CD8-positive, alpha-beta memory T cell (primary cell): ENCODE measurements at regions not wholly inside any gene's neighbourhood (a gene's known extent, or its start where the extent isn't known, plus 50 kb on each side); places are given as distances from the start of the nearest gene placed in this dataset.

ENCODE experiments used
- CTCF ChIA-PET: fragments of 350-600 bp; sonication (Branson Sonifier 250); formaldehyde crosslinking; loops from one replicate; lab custom pipeline; 2021; ENCODE audit warnings: antibody characterized with exemption; lab: Charles Lee
- POLR2A ChIA-PET: fragments of 350-600 bp; sonication (Branson Sonifier 250); formaldehyde crosslinking; loops from one replicate; lab custom pipeline; 2021; ENCODE audit warnings: antibody characterized with exemption; lab: Charles Lee
- DNase-seq, 5 donors: peaks; one replicate each; pipeline versions ENCODE4 v3.0.0 to v3.0.0-alpha.2; 2020 to 2022; ENCODE audit warnings: mixed read lengths in 1 of 5
- H3K27ac ChIP-seq: one replicate; pipeline ENCODE4 v1.7.0; 2013; ENCODE audit warnings: low read depth, mild to moderate bottlenecking, low read length, moderate library complexity
- H3K27me3 ChIP-seq: 2 replicates; pipeline ENCODE4 v1.7.0; 2013; ENCODE audit warnings: low read length, mild to moderate bottlenecking; ENCODE audit not compliant: insufficient read depth, poor library complexity, severe bottlenecking
- H3K36me3 ChIP-seq: 2 replicates; pipeline ENCODE4 v1.7.0; 2013; ENCODE audit warnings: mild to moderate bottlenecking, low read length, moderate library complexity; ENCODE audit not compliant: insufficient read depth
- H3K4me1 ChIP-seq: 2 replicates; pipeline ENCODE4 v1.7.0; 2013; ENCODE audit warnings: mild to moderate bottlenecking, low read length, moderate library complexity; ENCODE audit not compliant: insufficient read depth
- H3K4me3 ChIP-seq: 2 replicates; pipeline ENCODE4 v1.7.0; 2013; ENCODE audit warnings: mild to moderate bottlenecking, low read length
- H3K9me3 ChIP-seq: 2 replicates; pipeline ENCODE4 v1.7.0; 2013; ENCODE audit warnings: mild to moderate bottlenecking, low read length
- H3K27ac Mint-ChIP-seq, 8 donors: one replicate each; pipeline ENCODE4 v1.8.0; 2020 to 2021; ENCODE audit warnings: mixed read lengths in 8 of 8, mild to moderate bottlenecking in 6 of 8, inconsistent platforms in 3 of 8, moderate library complexity in 3 of 8
- H3K27me3 Mint-ChIP-seq, 2 donors: one replicate each; pipeline ENCODE4 v1.8.0; 2020 to 2021; ENCODE audit warnings: mixed read lengths in 2 of 2, mild to moderate bottlenecking in 1 of 2, moderate library complexity in 1 of 2
- H3K36me3 Mint-ChIP-seq, 3 donors: one replicate each; pipeline ENCODE4 v1.8.0; 2020 to 2021; ENCODE audit warnings: mixed read lengths in 3 of 3, inconsistent platforms in 1 of 3, mild to moderate bottlenecking in 1 of 3
- H3K4me1 Mint-ChIP-seq, 3 donors: one replicate each; pipeline ENCODE4 v1.8.0; 2020 to 2021; ENCODE audit warnings: mixed read lengths in 3 of 3, inconsistent platforms in 1 of 3, mild to moderate bottlenecking in 1 of 3
- H3K4me3 Mint-ChIP-seq, 7 donors: one replicate each; pipeline ENCODE4 v1.8.0; 2020 to 2021; ENCODE audit warnings: mixed read lengths in 7 of 7, mild to moderate bottlenecking in 6 of 7, moderate library complexity in 4 of 7, inconsistent platforms in 2 of 7
- H3K9me3 Mint-ChIP-seq, 5 donors: one replicate each; pipeline ENCODE4 v1.8.0; 2020 to 2022; ENCODE audit warnings: mixed read lengths in 5 of 5, mild to moderate bottlenecking in 3 of 5, moderate library complexity in 2 of 5, inconsistent platforms in 1 of 5

GRCh38 chr11:80886684-80887083 is 1445.9 kb upstream of the TENM4 start:
- Mint-ChIP-seq H3K36me3 (no peaks in the 10 kb centered on the region), H3K27ac (no peak overlapping the region), H3K9me3 (peaks cover 2 to 37% (median 20%) of the 10 kb centered on the region in 5 donors), H3K4me3 (no peak overlapping the region), H3K4me1 (no peaks in the 10 kb centered on the region), H3K27me3 (no peaks in the 10 kb centered on the region)
- no peak for DNase-seq
- Histone ChIP-seq H3K9me3 (no peaks in the 10 kb centered on the region), H3K4me1 (no peaks in the 10 kb centered on the region), H3K4me3 (no peak overlapping the region), H3K27ac (no peak overlapping the region), H3K36me3 (no peaks in the 10 kb centered on the region), H3K27me3 (no peaks in the 10 kb centered on the region)
- ChIA-PET POLR2A (no interaction called here), CTCF (no interaction called here)

DNA sequence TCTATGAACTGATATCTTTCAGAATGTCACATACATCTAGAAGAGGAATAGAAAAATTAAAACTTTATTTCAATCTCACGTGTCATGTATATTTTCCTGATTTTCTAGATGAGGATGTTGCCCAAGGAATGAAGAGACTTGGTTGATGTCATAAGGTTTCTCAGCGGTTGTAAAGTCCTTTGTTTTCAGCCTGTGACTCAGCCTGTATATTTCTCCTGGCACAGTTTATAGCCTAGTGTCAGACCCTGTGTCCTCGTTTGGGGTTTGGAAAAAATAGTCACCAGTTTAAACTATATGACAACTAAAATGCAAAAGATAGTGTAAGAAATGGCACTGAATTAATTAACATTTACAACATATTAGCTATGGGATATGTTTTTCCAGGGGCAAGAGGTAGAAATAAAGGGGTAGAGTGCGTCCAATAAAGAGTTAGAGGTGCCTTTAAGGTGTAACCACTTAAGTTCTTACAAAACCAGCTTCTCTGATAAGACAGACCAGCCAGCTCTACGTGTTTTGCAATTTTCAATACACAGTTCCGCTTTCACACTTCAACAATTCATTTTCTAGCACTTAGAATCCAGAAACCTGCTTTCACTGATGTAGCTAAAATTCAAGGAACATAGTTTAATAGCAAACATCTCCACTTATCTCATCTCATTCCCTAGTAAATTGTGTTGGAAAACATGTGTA is 1432.6 kb upstream of the TENM4 start:
- DNase-seq: no peak
- H3K27ac Mint-ChIP-seq: no peak overlapping the region
- Histone ChIP-seq H3K27ac (no peak overlapping the region), H3K4me3 (no peak overlapping the region), H3K9me3 (no peaks in the 10 kb centered on the region), H3K4me1 (no peaks in the 10 kb centered on the region), H3K36me3 (no peaks in the 10 kb centered on the region), H3K27me3 (no peaks in the 10 kb centered on the region)
- H3K27me3 Mint-ChIP-seq: no peaks in the 10 kb centered on the region
- H3K4me1 Mint-ChIP-seq: no peaks in the 10 kb centered on the region
- H3K4me3 Mint-ChIP-seq: no peak overlapping the region
- CTCF ChIA-PET: no interaction called here
- POLR2A ChIA-PET: no interaction called here
- peaks cover 3 to 27% (median 6%) of the 10 kb centered on the region in 5 donors for H3K9me3 Mint-ChIP-seq
- no peaks in the 10 kb centered on the region for H3K36me3 Mint-ChIP-seq

- peaks cover 3 to 27% (median 7%) of the 10 kb centered on the region in 5 donors for H3K9me3 Mint-ChIP-seq
- H3K27ac Mint-ChIP-seq: no peak overlapping the region
- Histone ChIP-seq H3K36me3 (no peaks in the 10 kb centered on the region), H3K27ac (no peak overlapping the region), H3K4me3 (no peak overlapping the region), H3K27me3 (no peaks in the 10 kb centered on the region), H3K4me1 (no peaks in the 10 kb centered on the region), H3K9me3 (no peaks in the 10 kb centered on the region)
- DNase-seq: no peak
- ChIA-PET POLR2A (no interaction called here), CTCF (no interaction called here)
- no peaks in the 10 kb centered on the region for H3K27me3 Mint-ChIP-seq
- H3K4me1 Mint-ChIP-seq: no peaks in the 10 kb centered on the region
- H3K4me3 Mint-ChIP-seq: no peak overlapping the region
- no peaks in the 10 kb centered on the region for H3K36me3 Mint-ChIP-seq
Measured at GRCh38 chr11:80872116-80872728, 1431.4 kb upstream of the TENM4 start.

- Mint-ChIP-seq H3K36me3 (no peaks in the 10 kb centered on the region), H3K27ac (no peak overlapping the region), H3K4me1 (no peaks in the 10 kb centered on the region), H3K27me3 (no peaks in the 10 kb centered on the region), H3K9me3 (peaks cover 7 to 25% (median 9%) of the 10 kb centered on the region in 5 donors), H3K4me3 (no peak overlapping the region)
- Histone ChIP-seq H3K27me3 (no peaks in the 10 kb centered on the region), H3K4me1 (no peaks in the 10 kb centered on the region), H3K9me3 (no peaks in the 10 kb centered on the region), H3K27ac (no peak overlapping the region), H3K36me3 (no peaks in the 10 kb centered on the region), H3K4me3 (no peak overlapping the region)
- no peak for DNase-seq
- ChIA-PET CTCF (no interaction called here), POLR2A (no interaction called here)
Measured at GRCh38 chr11:80868831-80869230, 1428.0 kb upstream of the TENM4 start.

DNA sequence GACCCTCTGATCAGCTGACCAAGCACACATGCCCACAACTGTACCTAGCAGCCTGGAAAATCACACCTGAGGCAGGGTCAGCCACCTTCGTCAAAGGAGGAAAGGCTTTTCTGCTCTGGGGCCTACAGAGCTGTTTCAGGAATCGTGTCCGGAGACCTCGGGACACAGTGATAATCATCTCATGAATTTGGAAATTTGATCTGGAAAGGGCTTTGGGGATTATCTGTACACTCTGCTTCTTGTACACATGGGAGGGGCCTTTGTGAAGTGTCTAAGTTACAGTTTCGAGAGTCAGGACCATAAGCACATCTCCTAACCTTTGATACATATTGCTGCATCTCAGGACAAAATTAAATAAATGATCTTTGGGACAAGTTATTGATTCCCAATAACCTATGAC is 1421.2 kb upstream of the TENM4 start:
- Histone ChIP-seq H3K4me1 (no peaks in the 10 kb centered on the region), H3K9me3 (no peaks in the 10 kb centered on the region), H3K27me3 (no peaks in the 10 kb centered on the region), H3K36me3 (no peaks in the 10 kb centered on the region), H3K27ac (no peak overlapping the region), H3K4me3 (no peak overlapping the region)
- POLR2A ChIA-PET: no interaction called here
- no peak for DNase-seq
- Mint-ChIP-seq H3K27me3 (no peaks in the 10 kb centered on the region), H3K4me3 (no peak overlapping the region), H3K4me1 (no peaks in the 10 kb centered on the region), H3K9me3 (peaks cover 0 to 28% (median 7%) of the 10 kb centered on the region in 5 donors), H3K27ac (no peak overlapping the region), H3K36me3 (no peaks in the 10 kb centered on the region)
- CTCF ChIA-PET: no interaction called here

GRCh38 chr11:80861193-80861592 is 1420.4 kb upstream of the TENM4 start:
- ChIA-PET CTCF (no interaction called here), POLR2A (no interaction called here)
- peaks cover 0 to 28% (median 7%) of the 10 kb centered on the region in 5 donors for H3K9me3 Mint-ChIP-seq
- no peak overlapping the region for H3K4me3 Mint-ChIP-seq
- no peaks in the 10 kb centered on the region for H3K4me1 Mint-ChIP-seq
- no peaks in the 10 kb centered on the region for H3K27me3 ChIP-seq
- DNase-seq: no peak
- H3K9me3 ChIP-seq: no peaks in the 10 kb centered on the region
- no peak overlapping the region for H3K27ac ChIP-seq
- H3K4me1 ChIP-seq: no peaks in the 10 kb centered on the region
- H3K4me3 ChIP-seq: no peak overlapping the region
- H3K36me3 Mint-ChIP-seq: no peaks in the 10 kb centered on the region
- no peak overlapping the region for H3K27ac Mint-ChIP-seq
- H3K36me3 ChIP-seq: no peaks in the 10 kb centered on the region
- H3K27me3 Mint-ChIP-seq: no peaks in the 10 kb centered on the region

DNA sequence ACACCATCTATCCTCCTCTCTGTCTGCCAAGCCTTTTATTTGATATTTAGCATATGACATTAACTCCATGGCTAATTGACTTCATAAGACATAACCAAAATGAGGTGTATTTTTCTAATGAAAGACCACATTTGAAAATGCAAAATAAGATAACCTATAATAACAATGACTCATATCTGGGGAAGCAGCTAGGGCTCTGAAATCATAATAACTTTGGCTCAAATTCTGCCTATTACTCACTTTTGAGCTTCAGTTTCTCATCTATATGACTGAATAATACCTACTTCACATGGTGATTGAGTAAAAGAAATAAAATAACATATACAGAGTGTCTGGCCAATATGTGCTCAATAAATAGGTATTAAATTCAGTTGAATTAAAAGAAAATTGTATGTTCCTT is 1419.8 kb upstream of the TENM4 start:
- H3K9me3 Mint-ChIP-seq: peaks cover 0 to 23% (median 7%) of the 10 kb centered on the region in 5 donors
- Histone ChIP-seq H3K9me3 (no peaks in the 10 kb centered on the region), H3K4me1 (no peaks in the 10 kb centered on the region), H3K36me3 (no peaks in the 10 kb centered on the region), H3K4me3 (no peak overlapping the region), H3K27me3 (no peaks in the 10 kb centered on the region), H3K27ac (no peak overlapping the region)
- no peak overlapping the region for H3K27ac Mint-ChIP-seq
- ChIA-PET CTCF (no interaction called here), POLR2A (no interaction called here)
- no peak for DNase-seq
- no peaks in the 10 kb centered on the region for H3K4me1 Mint-ChIP-seq
- H3K4me3 Mint-ChIP-seq: no peak overlapping the region
- no peaks in the 10 kb centered on the region for H3K27me3 Mint-ChIP-seq
- no peaks in the 10 kb centered on the region for H3K36me3 Mint-ChIP-seq

DNA sequence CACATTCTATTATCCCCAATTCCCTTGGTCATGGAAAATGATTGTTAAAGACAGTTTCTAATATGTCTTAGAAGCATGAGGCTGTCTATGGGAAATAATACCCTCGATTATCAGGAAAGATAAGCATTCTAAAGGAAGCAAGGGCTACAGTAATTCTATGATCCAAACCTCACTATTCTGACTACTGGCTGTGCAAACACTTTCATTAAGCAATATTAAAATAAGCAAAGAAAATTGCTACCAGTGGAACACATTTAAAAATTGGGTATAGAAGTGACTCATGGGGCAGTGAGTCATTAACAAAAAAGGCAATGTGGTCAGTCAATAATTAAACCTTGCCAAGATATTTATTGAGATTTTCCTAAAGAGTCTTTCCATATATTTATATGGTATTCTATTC is 1415.2 kb upstream of the TENM4 start:
- Histone ChIP-seq H3K27me3 (no peaks in the 10 kb centered on the region), H3K36me3 (no peaks in the 10 kb centered on the region), H3K27ac (no peak overlapping the region), H3K9me3 (no peaks in the 10 kb centered on the region), H3K4me1 (no peaks in the 10 kb centered on the region), H3K4me3 (no peak overlapping the region)
- Mint-ChIP-seq H3K9me3 (peaks cover 0 to 28% (median 5%) of the 10 kb centered on the region in 5 donors), H3K27ac (no peak overlapping the region), H3K36me3 (no peaks in the 10 kb centered on the region), H3K27me3 (no peaks in the 10 kb centered on the region), H3K4me1 (no peaks in the 10 kb centered on the region), H3K4me3 (no peak overlapping the region)
- CTCF ChIA-PET: interaction anchor here (1.4 kb wide), 1 partner anchor 8 kb away, joined by 3 read pairs; no protein-coding TSS in a partner anchor
- POLR2A ChIA-PET: no interaction called here
- DNase-seq: no peak
